Neural cell (in vitro differentiated cells): ENCODE measurements at regions not wholly inside any gene's neighbourhood (a gene's known extent, or its start where the extent isn't known, plus 50 kb on each side); places are given as distances from the start of the nearest gene placed in this dataset.

Experiments
- H2AFZ ChIP-seq: fragments of 200-600, 300-800 bp; sonication (generic), shearing (Covaris generic); 2 replicates; pipeline ENCODE4 v1.6.0; 2014; ENCODE audit warnings: low read depth, mild to moderate bottlenecking, antibody characterized with exemption, low read length, moderate library complexity
- H3F3A ChIP-seq: fragments of 200-600 bp; shearing (Covaris generic); 2 replicates; pipeline ENCODE4 v1.6.1; 2016; ENCODE audit warnings: mild to moderate bottlenecking, moderate library complexity, mixed read lengths, antibody characterized with exemption, low read length; ENCODE audit not compliant: insufficient read depth, poor library complexity, severe bottlenecking
- H3K27ac ChIP-seq: fragments of 200-600, 300-800 bp; sonication (generic), shearing (Covaris generic); 2 replicates; pipeline ENCODE4 v1.5.1; 2014; ENCODE audit warnings: mild to moderate bottlenecking, low read length, moderate library complexity
- H3K27me3 ChIP-seq: fragments of 300-800, 200-600 bp; sonication (generic), shearing (Covaris generic); 2 replicates; pipeline ENCODE4 v1.6.0; 2014; ENCODE audit warnings: mild to moderate bottlenecking, low read depth, low read length, moderate library complexity; ENCODE audit not compliant: insufficient read depth
- H3K36me3 ChIP-seq: fragments of 300-800, 200-600 bp; sonication (generic), shearing (Covaris generic); 2 replicates; pipeline ENCODE4 v1.5.1; 2014; ENCODE audit warnings: mild to moderate bottlenecking, antibody characterized with exemption, low read length, moderate library complexity; ENCODE audit not compliant: insufficient read depth
- H3K4me2 ChIP-seq: fragments of 300-800, 200-600 bp; sonication (generic), shearing (Covaris generic); 2 replicates; pipeline ENCODE4 v1.6.0; 2014; ENCODE audit warnings: mild to moderate bottlenecking, low read length
- H3K4me3 ChIP-seq: fragments of 300-800, 200-600 bp; sonication (generic), shearing (Covaris generic); 2 replicates; pipeline ENCODE4 v1.5.1; 2014; ENCODE audit warnings: mild to moderate bottlenecking, low read length, moderate library complexity
- H3K79me2 ChIP-seq: fragments of 200-600 bp; shearing (Covaris generic); replicated peaks from 2 replicates; pipeline ENCODE4 v1.6.0; 2014; ENCODE audit warnings: mild to moderate bottlenecking, low read length, moderate library complexity; ENCODE audit not compliant: insufficient read depth
- H3K9ac ChIP-seq: fragments of 300-800, 200-600 bp; sonication (generic), shearing (Covaris generic); 2 replicates; pipeline ENCODE4 v1.6.1; 2016; ENCODE audit warnings: mild to moderate bottlenecking, low read length, mixed read lengths
- H3K9me2 ChIP-seq: fragments of 200-600 bp; shearing (Covaris generic); 2 replicates; pipeline ENCODE4 v1.6.1; 2016; ENCODE audit warnings: mild to moderate bottlenecking, low read length, mixed read lengths; ENCODE audit not compliant: insufficient read depth
- H3K9me3 ChIP-seq: fragments of 200-600, 300-800 bp; sonication (generic), shearing (Covaris generic); 2 replicates; pipeline ENCODE4 v1.6.1; 2016; ENCODE audit warnings: mild to moderate bottlenecking, mixed run types, low read length, moderate library complexity, mixed read lengths
- H4K20me1 ChIP-seq: fragments of 200-600 bp; shearing (Covaris generic); 2 replicates; pipeline ENCODE4 v1.6.1; 2016; ENCODE audit warnings: mild to moderate bottlenecking, mixed run types; ENCODE audit not compliant: insufficient read depth
- CTCF ChIP-seq: fragments of 450-650 bp; IDR thresholded peaks from 2 replicates; pipeline ENCODE4 v1.5.1; 2014; ENCODE audit warnings: antibody characterized with exemption, mild to moderate bottlenecking, moderate library complexity; ENCODE audit not compliant: poor library complexity, severe bottlenecking
- EP300 ChIP-seq: fragments of 450-650 bp; conservative IDR thresholded peaks from 2 replicates; pipeline ENCODE4 v1.6.1; 2014; ENCODE audit warnings: antibody characterized with exemption, mild to moderate bottlenecking, moderate library complexity; ENCODE audit not compliant: poor library complexity, severe bottlenecking
- EZH2 ChIP-seq: fragments of 200-600, 300-800 bp; shearing (Covaris generic), sonication (generic); IDR thresholded peaks from 2 replicates; pipeline ENCODE4 v1.6.1; 2014; ENCODE audit warnings: antibody characterized with exemption, low read length, borderline replicate concordance, mild to moderate bottlenecking; ENCODE audit not compliant: insufficient read depth, poor library complexity, severe bottlenecking
- MXI1 ChIP-seq: fragments of 450-650 bp; conservative IDR thresholded peaks from 2 replicates; pipeline ENCODE4 v1.6.1; 2014; ENCODE audit warnings: antibody characterized with exemption, mild to moderate bottlenecking; ENCODE audit not compliant: poor library complexity, severe bottlenecking
- POLR2AphosphoS5 ChIP-seq: IDR thresholded peaks from 2 replicates; pipeline ENCODE4 v1.6.1; 2012
- RAD21 ChIP-seq: fragments of 450-650 bp; conservative IDR thresholded peaks from 2 replicates; pipeline ENCODE4 v1.6.1; 2014; ENCODE audit warnings: antibody characterized with exemption, mild to moderate bottlenecking, moderate library complexity
- REST ChIP-seq: IDR thresholded peaks from 2 replicates; pipeline ENCODE4 v1.6.1; 2012; ENCODE audit warnings: borderline replicate concordance
- SMC3 ChIP-seq: fragments of 450-650 bp; conservative IDR thresholded peaks from 2 replicates; pipeline ENCODE4 v1.6.1; 2014; ENCODE audit warnings: antibody characterized with exemption, mild to moderate bottlenecking, moderate library complexity; ENCODE audit not compliant: poor library complexity
- TAF1 ChIP-seq: IDR thresholded peaks from 2 replicates; pipeline ENCODE4 v1.6.1; 2012; ENCODE audit warnings: low read depth

- Histone ChIP-seq H4K20me1 (no peaks in the 10 kb centered on the region), H3K9me3 (no peaks in the 10 kb centered on the region), H3F3A (no peaks in the 10 kb centered on the region), H3K9me2 (no peaks in the 10 kb centered on the region), H3K36me3 (no peaks in the 10 kb centered on the region), H3K79me2 (no peaks in the 10 kb centered on the region), H3K27me3 (no peaks in the 10 kb centered on the region), H2AFZ (no peak overlapping the region), H3K27ac (no peak overlapping the region), H3K4me3 (no peak overlapping the region), H3K4me2 (no peak overlapping the region), H3K9ac (no peak overlapping the region)
- no peak for TF ChIP-seq EP300
- no peak for TF ChIP-seq POLR2AphosphoS5
- TF ChIP-seq MXI1, result no peak
- no peak for TF ChIP-seq RAD21
- no peak for TF ChIP-seq TAF1
- no peak for TF ChIP-seq CTCF
Observed at GRCh38 chr7:16015981-16016380, 329.5 kb upstream of the MEOX2 start.

GRCh38 chr7:16014031-16014430, 327.5 kb upstream of the MEOX2 start:
- Histone ChIP-seq H3K27ac (no peak overlapping the region), H4K20me1 (no peaks in the 10 kb centered on the region), H3K36me3 (no peaks in the 10 kb centered on the region), H3K9me3 (no peaks in the 10 kb centered on the region), H3K79me2 (no peaks in the 10 kb centered on the region), H3K27me3 (no peaks in the 10 kb centered on the region), H3K9ac (no peak overlapping the region), H3K4me2 (no peak overlapping the region), H3K4me3 (no peak overlapping the region), H3K9me2 (no peaks in the 10 kb centered on the region), H3F3A (no peaks in the 10 kb centered on the region), H2AFZ (no peak overlapping the region)
- TF ChIP-seq POLR2AphosphoS5 (no peak), CTCF (no peak), SMC3 (no peak), REST (no peak), MXI1 (no peak), EP300 (no peak), RAD21 (no peak), EZH2 (no peak), TAF1 (no peak)
